GM12878 (cell line): ENCODE measurements at regions not wholly inside any gene's neighbourhood (a gene's known extent, or its start where the extent isn't known, plus 50 kb on each side); places are given as distances from the start of the nearest gene placed in this dataset.

ENCODE experiments used
- ATAC-seq: fragments of 200-7000 bp; cut with Tn5 transposase; 3 replicates; pipeline ENCODE4 v1.9.1; 2020; ENCODE audit warnings: mild to moderate bottlenecking, moderate library complexity
- BruUV-seq: library from RNA; stranded (reverse); fragments of 400-500 nt; replicated peaks from 2 replicates; lab custom pipeline; 2021; lab: Mats Ljungman, UMichigan
- CTCF ChIA-PET: fragments of 300-600 bp; sonication (Branson Sonifier 250); formaldehyde crosslinking; extraction: SDS; loops from one replicate; lab custom pipeline; 2021; ENCODE audit warnings: inconsistent platforms; lab: Yijun Ruan, JAX
- POLR2A ChIA-PET: fragments of 350-600 bp; formaldehyde crosslinking; extraction: SDS; loops from one replicate; lab custom pipeline; 2021; ENCODE audit warnings: inconsistent platforms; lab: Charles Lee
- RAD21 ChIA-PET: fragments of 300-600 bp; sonication (Branson Sonifier 250); formaldehyde crosslinking; loops from one replicate; lab custom pipeline; 2023; ENCODE audit warnings: antibody characterized with exemption; ENCODE audit not compliant: unreplicated experiment; lab: Charles Lee
- SMC1A ChIA-PET: fragments of 300-600 bp; sonication (Branson Sonifier 250); formaldehyde crosslinking; loops from one replicate; lab custom pipeline; 2023; ENCODE audit not compliant: unreplicated experiment, uncharacterized antibody; lab: Charles Lee
- DNase-seq: peaks from one replicate; pipeline ENCODE4 v3.0.0-alpha.2; 2011; ENCODE audit warnings: low read depth, low spot score
- FAIRE-seq: peaks from 3 replicates; lab custom pipeline; 2011; peaks lifted over from hg19 to GRCh38; lab: Jason Lieb, UNC
- H2AFZ ChIP-seq: 2 replicates; pipeline ENCODE4 v1.6.0; 2011; ENCODE audit warnings: low read depth, low read length, control low read depth; ENCODE audit not compliant: control insufficient read depth
- H3K27ac ChIP-seq: 2 replicates; pipeline ENCODE4 v1.5.1; 2011; ENCODE audit warnings: control low read depth; ENCODE audit not compliant: control insufficient read depth, insufficient read depth
- H3K27me3 ChIP-seq, 2 experiments: replicated peaks in 1 of 2; 2 replicates each; pipeline versions ENCODE4 v1.6.0 to v1.6.1; 2011; ENCODE audit warnings: low read length in 1 of 2; ENCODE audit not compliant: control insufficient read depth in 2 of 2, insufficient read depth in 2 of 2
- H3K36me3 ChIP-seq, 2 experiments: 2 replicates each; pipeline ENCODE4 v1.5.1; 2011; ENCODE audit warnings: low read length in 1 of 2; ENCODE audit not compliant: control insufficient read depth in 2 of 2, insufficient read depth in 2 of 2
- H3K4me1 ChIP-seq: 2 replicates; pipeline ENCODE4 v1.6.1; 2011; ENCODE audit warnings: mild to moderate bottlenecking, low read length, moderate library complexity, mixed read lengths; ENCODE audit not compliant: control insufficient read depth, insufficient read depth
- H3K4me2 ChIP-seq: 2 replicates; pipeline ENCODE4 v1.6.0; 2011; ENCODE audit warnings: control low read depth; ENCODE audit not compliant: control insufficient read depth, insufficient read depth
- H3K4me3 ChIP-seq: fragments of 200-600 bp; sonication (generic); 2 replicates; pipeline ENCODE4 v1.5.1; 2016
- H3K79me2 ChIP-seq: 2 replicates; pipeline ENCODE4 v1.6.0; 2011; ENCODE audit warnings: low read length; ENCODE audit not compliant: control insufficient read depth, insufficient read depth
- H3K9ac ChIP-seq: 2 replicates; pipeline ENCODE4 v1.8.0; 2011; ENCODE audit warnings: low read length, control low read depth, mixed read lengths; ENCODE audit not compliant: control insufficient read depth, insufficient read depth
- H3K9me3 ChIP-seq: replicated peaks from 3 replicates; pipeline ENCODE4 v1.5.1; 2011; ENCODE audit warnings: mild to moderate bottlenecking, low read length; ENCODE audit not compliant: control insufficient read depth, insufficient read depth
- H4K20me1 ChIP-seq: 2 replicates; pipeline ENCODE4 v1.6.0; 2011; ENCODE audit not compliant: control insufficient read depth, insufficient read depth
- ATF3 ChIP-seq: IDR thresholded peaks from 2 replicates; pipeline ENCODE4 v1.6.1; 2011; ENCODE audit warnings: low read depth, mild to moderate bottlenecking, low read length, moderate library complexity, borderline replicate concordance; ENCODE audit errors: extremely low read depth
- GATAD2B ChIP-seq: fragments of 450-650 bp; conservative IDR thresholded peaks from 2 replicates; pipeline ENCODE4 v1.6.1; 2017; ENCODE audit warnings: low read depth, mild to moderate bottlenecking, moderate library complexity
- JUND ChIP-seq: IDR thresholded peaks from 2 replicates; pipeline ENCODE4 v1.6.1; 2012; ENCODE audit warnings: low read depth, mild to moderate bottlenecking, low read length, improper control_type of control experiment, moderate library complexity
- KDM1A ChIP-seq: fragments of 200-600 bp; sonication (generic); IDR thresholded peaks from 2 replicates; pipeline ENCODE4 v1.6.1; 2016; ENCODE audit warnings: borderline replicate concordance
- MTA2 ChIP-seq: fragments of 450-650 bp; IDR thresholded peaks from 2 replicates; pipeline ENCODE4 v1.6.1; 2016; ENCODE audit warnings: low read depth, mild to moderate bottlenecking, moderate library complexity
- NBN ChIP-seq: fragments of 450-650 bp; IDR thresholded peaks from 2 replicates; pipeline ENCODE4 v1.6.1; 2016
- POU2F2 ChIP-seq: IDR thresholded peaks from 3 replicates; pipeline ENCODE4 v1.6.1; 2011; ENCODE audit warnings: low read depth, mild to moderate bottlenecking, low read length, borderline replicate concordance
- TARDBP ChIP-seq: IDR thresholded peaks from 2 replicates; pipeline ENCODE4 v1.6.1; 2016; ENCODE audit warnings: borderline replicate concordance
- TCF3 ChIP-seq: IDR thresholded peaks from 2 replicates; pipeline ENCODE4 v1.6.1; 2012; ENCODE audit warnings: low read depth, mild to moderate bottlenecking, low read length, borderline replicate concordance; ENCODE audit not compliant: insufficient read depth
- ZBTB11 ChIP-seq: fragments of 450-650 bp; formaldehyde crosslinking; IDR thresholded peaks from 2 replicates; pipeline ENCODE4 v1.5.0; 2022; ENCODE audit warnings: mild to moderate bottlenecking, missing genetic modification characterization
- ZBTB33 ChIP-seq: fragments of 450-650 bp; IDR thresholded peaks from 2 replicates; pipeline ENCODE4 v1.6.1; 2017; ENCODE audit warnings: mild to moderate bottlenecking
- whole genome bisulfite sequencing: methylation state at CpG from one replicate; pipeline ENCODE4 v1.1.6; 2016; ENCODE audit warnings: low lambda C conversion rate; ENCODE audit not compliant: insufficient replicate concordance, insufficient coverage; ENCODE audit errors: missing lambda C conversion rate; 5-methylcytosine and 5-hydroxymethylcytosine counted together
- in situ Hi-C: fragments of 300-500 bp; cut with MboI; formaldehyde crosslinking; loops from 9 replicates; pipeline ENCODE4 v1.14.3; 2018; ENCODE audit warnings: mixed read lengths
- intact Hi-C: fragments of 100-400 bp; cut with micrococcal nuclease; formaldehyde crosslinking; loops from one replicate; pipeline ENCODE4 v1.14.2; 2022; ENCODE audit not compliant: unreplicated experiment
- TF ChIP-seq, protein P1 (sequence below): IDR thresholded peaks from 2 replicates; pipeline ENCODE4 v1.6.1; 2012; ENCODE audit warnings: mild to moderate bottlenecking, low read depth, low read length

- no peak for ATAC-seq
- H3K27me3 ChIP-seq = no peaks in the 10 kb centered on the region
- no peak overlapping the region for H3K27ac ChIP-seq
- no TSS peak for BruUV-seq
- H3K4me3 ChIP-seq = no peak overlapping the region
- no peak for DNase-seq
- ChIA-PET RAD21 (no interaction called here), SMC1A (interaction anchor here (0.5 to 0.8 kb wide), 3 partner anchors 47 to 77 kb away, joined by 3 read pairs; no protein-coding TSS in a partner anchor), CTCF (no interaction called here), POLR2A (interaction anchor here (0.6 to 1.1 kb wide), 2 partner anchors 14 to 185 kb away, joined by 3 to 5 read pairs; no protein-coding TSS in a partner anchor)
- in situ Hi-C loops (no loop called here), intact Hi-C loops (no loop called here)
- no peaks in the 10 kb centered on the region for H3K9me3 ChIP-seq
- H2AFZ ChIP-seq = no peak overlapping the region; the same call in 1 of the 2 replicates
- no peaks in the 10 kb centered on the region for H3K79me2 ChIP-seq
- H3K4me1 ChIP-seq = no peaks in the 10 kb centered on the region
- FAIRE-seq = no peak
- H3K4me2 ChIP-seq = peak overlapping the region; percentile 23; the same call in 1 of the 2 replicates
- no peaks in the 10 kb centered on the region for H4K20me1 ChIP-seq
- WGBS = 22% methylated on average over 4 of the region's 4 CpGs
- H3K36me3 ChIP-seq = no peaks in the 10 kb centered on the region
- no peak overlapping the region for H3K9ac ChIP-seq
- no peak for TF ChIP-seq JUND
- TF ChIP-seq POU2F2 = no peak
- no peak for TF ChIP-seq NBN
- no peak for TF ChIP-seq TCF3
- no peak for TF ChIP-seq ZBTB33
- no peak for TF ChIP-seq KDM1A
- TF ChIP-seq ZBTB11 (CRISPR knock-in tag) = no peak
- TF ChIP-seq MTA2 = no peak
- TF ChIP-seq TARDBP = no peak
- TF ChIP-seq GATAD2B = no peak
- no peak for TF ChIP-seq ATF3
- TF ChIP-seq, protein P1, sequence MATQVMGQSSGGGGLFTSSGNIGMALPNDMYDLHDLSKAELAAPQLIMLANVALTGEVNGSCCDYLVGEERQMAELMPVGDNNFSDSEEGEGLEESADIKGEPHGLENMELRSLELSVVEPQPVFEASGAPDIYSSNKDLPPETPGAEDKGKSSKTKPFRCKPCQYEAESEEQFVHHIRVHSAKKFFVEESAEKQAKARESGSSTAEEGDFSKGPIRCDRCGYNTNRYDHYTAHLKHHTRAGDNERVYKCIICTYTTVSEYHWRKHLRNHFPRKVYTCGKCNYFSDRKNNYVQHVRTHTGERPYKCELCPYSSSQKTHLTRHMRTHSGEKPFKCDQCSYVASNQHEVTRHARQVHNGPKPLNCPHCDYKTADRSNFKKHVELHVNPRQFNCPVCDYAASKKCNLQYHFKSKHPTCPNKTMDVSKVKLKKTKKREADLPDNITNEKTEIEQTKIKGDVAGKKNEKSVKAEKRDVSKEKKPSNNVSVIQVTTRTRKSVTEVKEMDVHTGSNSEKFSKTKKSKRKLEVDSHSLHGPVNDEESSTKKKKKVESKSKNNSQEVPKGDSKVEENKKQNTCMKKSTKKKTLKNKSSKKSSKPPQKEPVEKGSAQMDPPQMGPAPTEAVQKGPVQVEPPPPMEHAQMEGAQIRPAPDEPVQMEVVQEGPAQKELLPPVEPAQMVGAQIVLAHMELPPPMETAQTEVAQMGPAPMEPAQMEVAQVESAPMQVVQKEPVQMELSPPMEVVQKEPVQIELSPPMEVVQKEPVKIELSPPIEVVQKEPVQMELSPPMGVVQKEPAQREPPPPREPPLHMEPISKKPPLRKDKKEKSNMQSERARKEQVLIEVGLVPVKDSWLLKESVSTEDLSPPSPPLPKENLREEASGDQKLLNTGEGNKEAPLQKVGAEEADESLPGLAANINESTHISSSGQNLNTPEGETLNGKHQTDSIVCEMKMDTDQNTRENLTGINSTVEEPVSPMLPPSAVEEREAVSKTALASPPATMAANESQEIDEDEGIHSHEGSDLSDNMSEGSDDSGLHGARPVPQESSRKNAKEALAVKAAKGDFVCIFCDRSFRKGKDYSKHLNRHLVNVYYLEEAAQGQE = no peak
These were observed 499.0 kb downstream of the PYDC2 start for GRCh38 chr3:191959876-191960413.
